ENCODE measurements at regions not wholly inside any gene's neighbourhood (a gene's known extent, or its start where the extent isn't known, plus 50 kb on each side); places are given as distances from the start of the nearest gene placed in this dataset.

DNA sequence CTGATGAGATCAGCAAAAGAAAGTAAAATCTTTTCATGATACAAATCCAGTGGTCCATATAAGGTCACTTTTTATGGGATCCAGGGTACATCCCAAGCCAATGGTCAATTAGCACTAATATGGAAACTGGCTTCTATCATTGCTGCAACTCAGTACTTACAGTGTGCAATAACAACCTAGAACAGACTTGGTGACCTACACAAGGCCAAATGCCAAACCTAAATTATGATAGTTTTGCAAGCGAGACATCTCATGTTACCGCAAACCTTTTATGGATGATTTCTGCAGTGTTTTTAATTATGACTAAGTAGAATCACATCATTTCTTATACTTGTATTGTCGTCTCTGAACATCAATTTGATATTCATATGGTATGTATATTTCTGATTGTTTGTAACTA lies 583.5 kb upstream of the SEMA3D start:
- TF ChIP-seq, protein P1, sequence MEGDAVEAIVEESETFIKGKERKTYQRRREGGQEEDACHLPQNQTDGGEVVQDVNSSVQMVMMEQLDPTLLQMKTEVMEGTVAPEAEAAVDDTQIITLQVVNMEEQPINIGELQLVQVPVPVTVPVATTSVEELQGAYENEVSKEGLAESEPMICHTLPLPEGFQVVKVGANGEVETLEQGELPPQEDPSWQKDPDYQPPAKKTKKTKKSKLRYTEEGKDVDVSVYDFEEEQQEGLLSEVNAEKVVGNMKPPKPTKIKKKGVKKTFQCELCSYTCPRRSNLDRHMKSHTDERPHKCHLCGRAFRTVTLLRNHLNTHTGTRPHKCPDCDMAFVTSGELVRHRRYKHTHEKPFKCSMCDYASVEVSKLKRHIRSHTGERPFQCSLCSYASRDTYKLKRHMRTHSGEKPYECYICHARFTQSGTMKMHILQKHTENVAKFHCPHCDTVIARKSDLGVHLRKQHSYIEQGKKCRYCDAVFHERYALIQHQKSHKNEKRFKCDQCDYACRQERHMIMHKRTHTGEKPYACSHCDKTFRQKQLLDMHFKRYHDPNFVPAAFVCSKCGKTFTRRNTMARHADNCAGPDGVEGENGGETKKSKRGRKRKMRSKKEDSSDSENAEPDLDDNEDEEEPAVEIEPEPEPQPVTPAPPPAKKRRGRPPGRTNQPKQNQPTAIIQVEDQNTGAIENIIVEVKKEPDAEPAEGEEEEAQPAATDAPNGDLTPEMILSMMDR (optimal IDR thresholded peaks at IDR 0.05 in 1 of 3, IDR thresholded peaks at IDR 0.05 in 1 of 3, conservative IDR thresholded peaks at IDR 0.05 in 1 of 3; ENCODE audit: extremely low read depth in 1 of 3, insufficient read depth in 2 of 3, low read length in 3 of 3) = no peak
- no peak for TF ChIP-seq EZH2 (IDR thresholded peaks at IDR 0.05; ENCODE audit: low read length)

Data from keratinocyte (primary cell).